ENCODE measurements at regions not wholly inside any gene's neighbourhood (a gene's known extent, or its start where the extent isn't known, plus 50 kb on each side); places are given as distances from the start of the nearest gene placed in this dataset.

GRCh38 chr6:91181416-91181815 lies 594.5 kb upstream of the MAP3K7 start:
- DNase-seq (ENCODE audit: low spot score in 2 of 2), result no peak
- no peak for TF ChIP-seq CTCF (IDR thresholded peaks at IDR 0.05)
- TF ChIP-seq POLR2AphosphoS5 (IDR thresholded peaks at IDR 0.05), result no peak
- TF ChIP-seq POLR2A (IDR thresholded peaks at IDR 0.05), result no peak
- H3K27me3 ChIP-seq, result no peaks in the 10 kb centered on the region
- H3K27ac ChIP-seq, result no peak overlapping the region
- H3K9me3 ChIP-seq, result no peaks in the 10 kb centered on the region
- intact Hi-C loops (cut with DNase I; ENCODE audit: low total_unique reads), result no loop called here
- H3K36me3 ChIP-seq, result no peaks in the 10 kb centered on the region
- no peaks in the 10 kb centered on the region for H3K4me1 ChIP-seq
- H3K4me3 ChIP-seq, result no peak overlapping the region

GRCh38 chr6:91173651-91174050 lies 586.8 kb upstream of the MAP3K7 start:
- Histone ChIP-seq H3K27ac (no peak overlapping the region), H3K4me3 (no peak overlapping the region), H3K9me3 (no peaks in the 10 kb centered on the region), H3K27me3 (no peaks in the 10 kb centered on the region), H3K4me1 (no peaks in the 10 kb centered on the region), H3K36me3 (no peaks in the 10 kb centered on the region)
- no peak for DNase-seq (ENCODE audit: low spot score in 2 of 2)
- TF ChIP-seq CTCF (IDR thresholded peaks at IDR 0.05) (no peak), POLR2AphosphoS5 (IDR thresholded peaks at IDR 0.05) (no peak), POLR2A (IDR thresholded peaks at IDR 0.05) (no peak)
- intact Hi-C loops (cut with DNase I; ENCODE audit: low total_unique reads), result no loop called here

- H3K27me3 ChIP-seq, result no peaks in the 10 kb centered on the region
- H3K4me1 ChIP-seq, result no peaks in the 10 kb centered on the region
- no peaks in the 10 kb centered on the region for H3K36me3 ChIP-seq
- no peak for TF ChIP-seq POLR2AphosphoS5 (IDR thresholded peaks at IDR 0.05)
- no peak for TF ChIP-seq POLR2A (IDR thresholded peaks at IDR 0.05)
- no peak for TF ChIP-seq CTCF (IDR thresholded peaks at IDR 0.05)
- H3K9me3 ChIP-seq, result no peaks in the 10 kb centered on the region
- no peak overlapping the region for H3K4me3 ChIP-seq
- H3K27ac ChIP-seq, result no peak overlapping the region
- no peak for DNase-seq (ENCODE audit: low spot score in 2 of 2)
- intact Hi-C loops (cut with DNase I; ENCODE audit: low total_unique reads), result no loop called here
Measured at GRCh38 chr6:91173186-91173585, 586.3 kb upstream of the MAP3K7 start.

- no peaks in the 10 kb centered on the region for H3K27me3 ChIP-seq
- no peaks in the 10 kb centered on the region for H3K36me3 ChIP-seq
- no peaks in the 10 kb centered on the region for H3K9me3 ChIP-seq
- TF ChIP-seq POLR2AphosphoS5 (IDR thresholded peaks at IDR 0.05) (no peak), POLR2A (IDR thresholded peaks at IDR 0.05) (no peak), CTCF (IDR thresholded peaks at IDR 0.05) (no peak)
- no peak overlapping the region for H3K27ac ChIP-seq
- no peaks in the 10 kb centered on the region for H3K4me1 ChIP-seq
- no peak for DNase-seq (ENCODE audit: low spot score in 2 of 2)
- H3K4me3 ChIP-seq, result no peak overlapping the region
- intact Hi-C loops (cut with DNase I; ENCODE audit: low total_unique reads), result no loop called here
Measured at GRCh38 chr6:91171754-91172462, 585.0 kb upstream of the MAP3K7 start.

GRCh38 chr6:91167846-91168245 lies 581.0 kb upstream of the MAP3K7 start:
- no peaks in the 10 kb centered on the region for H3K27me3 ChIP-seq
- intact Hi-C loops (cut with DNase I; ENCODE audit: low total_unique reads), result no loop called here
- no peak for TF ChIP-seq POLR2AphosphoS5 (IDR thresholded peaks at IDR 0.05)
- no peak for TF ChIP-seq CTCF (IDR thresholded peaks at IDR 0.05)
- TF ChIP-seq POLR2A (IDR thresholded peaks at IDR 0.05), result no peak
- no peaks in the 10 kb centered on the region for H3K9me3 ChIP-seq
- H3K36me3 ChIP-seq, result no peaks in the 10 kb centered on the region
- H3K4me3 ChIP-seq, result no peak overlapping the region
- H3K27ac ChIP-seq, result no peak overlapping the region
- no peaks in the 10 kb centered on the region for H3K4me1 ChIP-seq
- DNase-seq (ENCODE audit: low spot score in 2 of 2), result no peak

All from breast epithelium (tissue), 4 donors.